Mesenchymal stem cell (in vitro differentiated cells and primary cell): ENCODE measurements at regions not wholly inside any gene's neighbourhood (a gene's known extent, or its start where the extent isn't known, plus 50 kb on each side); places are given as distances from the start of the nearest gene placed in this dataset.
"Not testable (repeated sequence)": the region's sequence is repeated elsewhere in the genome, so short reads cannot be mapped to it uniquely, and the experiment has no call there.

ENCODE experiments used
- DNase-seq: peaks from one replicate; pipeline ENCODE4 v3.0.0-alpha.2; 2013
- H2AFZ ChIP-seq: one replicate; pipeline ENCODE4 v1.6.1; 2013; ENCODE audit warnings: low read depth, mild to moderate bottlenecking, control low read depth, inconsistent platforms, low read length, moderate library complexity
- H2AK5ac ChIP-seq: 2 replicates; pipeline ENCODE4 v1.6.1; 2013; ENCODE audit warnings: low read length, moderate library complexity, mild to moderate bottlenecking, inconsistent platforms; ENCODE audit not compliant: severe bottlenecking
- H2BK120ac ChIP-seq: one replicate; pipeline ENCODE4 v1.6.1; 2013; ENCODE audit warnings: low read depth, mild to moderate bottlenecking, inconsistent platforms, low read length, moderate library complexity
- H2BK12ac ChIP-seq, 2 experiments: one replicate each; pipeline ENCODE4 v1.6.1; 2013; ENCODE audit warnings: inconsistent platforms in 2 of 2, low read length in 2 of 2, mild to moderate bottlenecking in 2 of 2, moderate library complexity in 2 of 2, control low read depth in 1 of 2
- H2BK15ac ChIP-seq: one replicate; pipeline ENCODE4 v1.6.1; 2013; ENCODE audit warnings: mild to moderate bottlenecking, low read depth, inconsistent platforms; ENCODE audit not compliant: poor library complexity, severe bottlenecking
- H2BK5ac ChIP-seq: 2 replicates; pipeline ENCODE4 v1.6.1; 2013; ENCODE audit warnings: low read depth, mild to moderate bottlenecking, low read length, control low read depth, inconsistent platforms; ENCODE audit not compliant: poor library complexity, severe bottlenecking
- H3K14ac ChIP-seq, 2 experiments: one replicate each; pipeline ENCODE4 v1.6.1; 2013; ENCODE audit warnings: inconsistent platforms in 2 of 2, low read length in 2 of 2, control low read depth in 1 of 2, mild to moderate bottlenecking in 1 of 2, moderate library complexity in 1 of 2
- H3K18ac ChIP-seq, 2 experiments: one replicate each; pipeline ENCODE4 v1.6.1; 2013; ENCODE audit warnings: inconsistent platforms in 2 of 2, low read length in 2 of 2, control low read depth in 1 of 2, low read depth in 1 of 2, mild to moderate bottlenecking in 1 of 2
- H3K23ac ChIP-seq, 2 experiments: one replicate each; pipeline ENCODE4 v1.6.1; 2013; ENCODE audit warnings: inconsistent platforms in 2 of 2, low read length in 2 of 2, mild to moderate bottlenecking in 2 of 2, moderate library complexity in 2 of 2, control low read depth in 1 of 2
- H3K27ac ChIP-seq: 2 replicates; pipeline ENCODE4 v1.5.1; 2013; ENCODE audit warnings: mild to moderate bottlenecking, moderate library complexity, low read length, control low read depth, inconsistent platforms; ENCODE audit not compliant: poor library complexity, severe bottlenecking
- H3K27me3 ChIP-seq, 2 experiments: 2 replicates each; pipeline versions ENCODE4 v1.6.1 to v1.7.0; 2013; ENCODE audit warnings: low read length in 2 of 2, mild to moderate bottlenecking in 2 of 2, moderate library complexity in 2 of 2, control low read depth in 1 of 2, inconsistent platforms in 1 of 2; ENCODE audit not compliant: control insufficient read depth in 1 of 2, insufficient read depth in 1 of 2
- H3K36me3 ChIP-seq, 2 experiments: 2 replicates each; pipeline versions ENCODE4 v1.6.1 to v1.7.0; 2013; ENCODE audit warnings: low read length in 2 of 2, control low read depth in 1 of 2, inconsistent platforms in 1 of 2, low read depth in 1 of 2, mild to moderate bottlenecking in 1 of 2; ENCODE audit not compliant: insufficient read depth in 2 of 2, control insufficient read depth in 1 of 2
- H3K4ac ChIP-seq, 2 experiments: one replicate each; pipeline ENCODE4 v1.6.1; 2013; ENCODE audit warnings: inconsistent platforms in 2 of 2, low read length in 2 of 2, mild to moderate bottlenecking in 2 of 2, moderate library complexity in 2 of 2, control low read depth in 1 of 2, low read depth in 1 of 2
- H3K4me1 ChIP-seq: 2 replicates; pipeline ENCODE4 v1.6.1; 2013; ENCODE audit warnings: low read depth, low read length, control low read depth; ENCODE audit not compliant: control insufficient read depth, insufficient read depth
- H3K4me2 ChIP-seq: 2 replicates; pipeline ENCODE4 v1.6.1; 2013; ENCODE audit warnings: low read length, mild to moderate bottlenecking, inconsistent platforms; ENCODE audit not compliant: poor library complexity, severe bottlenecking
- H3K4me3 ChIP-seq, 2 experiments: 2 replicates each; pipeline versions ENCODE4 v1.5.1 to v1.7.0; 2013; ENCODE audit warnings: low read length in 2 of 2, mild to moderate bottlenecking in 2 of 2, control low read depth in 1 of 2, low read depth in 1 of 2; ENCODE audit not compliant: insufficient read depth in 1 of 2
- H3K79me1 ChIP-seq: replicated peaks from 2 replicates; pipeline ENCODE4 v1.6.1; 2013; ENCODE audit warnings: mild to moderate bottlenecking, control low read depth, low read length, inconsistent platforms; ENCODE audit not compliant: poor library complexity, severe bottlenecking
- H3K9ac ChIP-seq: 2 replicates; pipeline ENCODE4 v1.7.0; 2013; ENCODE audit warnings: mild to moderate bottlenecking, low read length, moderate library complexity
- H3K9me3 ChIP-seq: 2 replicates; pipeline ENCODE4 v1.7.0; 2013; ENCODE audit warnings: mild to moderate bottlenecking, low read length; ENCODE audit not compliant: control insufficient read depth
- H4K8ac ChIP-seq: one replicate; pipeline ENCODE4 v1.6.1; 2013; ENCODE audit warnings: inconsistent platforms, mild to moderate bottlenecking, low read length, moderate library complexity
- H4K91ac ChIP-seq: one replicate; pipeline ENCODE4 v1.6.1; 2013; ENCODE audit warnings: mild to moderate bottlenecking, low read length, inconsistent platforms
- WGBS: methylation state at CpG from one replicate; pipeline ENCODE4 v1.1.7; 2013; ENCODE audit warnings: mixed read lengths; 5-methylcytosine and 5-hydroxymethylcytosine counted together

GRCh38 chr14:105901226-105901625 lies 374.8 kb downstream of the TMEM121 start:
- no peaks in the 10 kb centered on the region for H3K27me3 ChIP-seq
- no peak overlapping the region for H2BK120ac ChIP-seq
- no peak overlapping the region for H3K14ac ChIP-seq
- H3K23ac ChIP-seq: no peak overlapping the region
- H3K9ac ChIP-seq: no peak overlapping the region
- no peak overlapping the region for H4K8ac ChIP-seq
- H3K27ac ChIP-seq: no peak overlapping the region
- WGBS: 79% methylated on average over 10 of the region's 10 CpGs
- H2AFZ ChIP-seq: no peak overlapping the region
- H3K9me3 ChIP-seq: no peaks in the 10 kb centered on the region
- no peaks in the 10 kb centered on the region for H3K79me1 ChIP-seq
- H3K4me2 ChIP-seq: no peak overlapping the region
- DNase-seq: no peak
- no peak overlapping the region for H3K18ac ChIP-seq
- H3K4me3 ChIP-seq: no peak overlapping the region
- H2BK5ac ChIP-seq: no peak overlapping the region
- H2BK12ac ChIP-seq: no peak overlapping the region
- no peak overlapping the region for H2BK15ac ChIP-seq
- no peaks in the 10 kb centered on the region for H3K4me1 ChIP-seq
- no peaks in the 10 kb centered on the region for H3K36me3 ChIP-seq
- H4K91ac ChIP-seq: no peak overlapping the region
- H2AK5ac ChIP-seq: no peak overlapping the region
- H3K4ac ChIP-seq: no peak overlapping the region

GRCh38 chr14:105902131-105902898 lies 375.9 kb downstream of the TMEM121 start:
- no peak overlapping the region for H3K27ac ChIP-seq
- no peak overlapping the region for H2BK12ac ChIP-seq
- no peaks in the 10 kb centered on the region for H3K79me1 ChIP-seq
- no peak overlapping the region for H4K91ac ChIP-seq
- H3K23ac ChIP-seq: no peak overlapping the region
- DNase-seq: no peak
- no peak overlapping the region for H2BK5ac ChIP-seq
- no peak overlapping the region for H2BK120ac ChIP-seq
- H3K14ac ChIP-seq: no peak overlapping the region
- 76% methylated on average over 15 of the region's 15 CpGs for WGBS
- H3K4ac ChIP-seq: no peak overlapping the region
- no peak overlapping the region for H3K18ac ChIP-seq
- no peaks in the 10 kb centered on the region for H3K9me3 ChIP-seq
- H3K36me3 ChIP-seq: no peaks in the 10 kb centered on the region
- no peak overlapping the region for H4K8ac ChIP-seq
- H3K27me3 ChIP-seq: no peaks in the 10 kb centered on the region
- no peak overlapping the region for H2AFZ ChIP-seq
- H3K4me3 ChIP-seq: no peak overlapping the region
- no peak overlapping the region for H2AK5ac ChIP-seq
- no peaks in the 10 kb centered on the region for H3K4me1 ChIP-seq
- no peak overlapping the region for H3K9ac ChIP-seq
- H3K4me2 ChIP-seq: no peak overlapping the region
- H2BK15ac ChIP-seq: no peak overlapping the region

- not testable (repeated sequence) for H2AK5ac ChIP-seq, H3K27me3 ChIP-seq, H3K9me3 ChIP-seq, H3K36me3 ChIP-seq, H3K4me3 ChIP-seq, H3K23ac ChIP-seq, H3K18ac ChIP-seq, H3K4me2 ChIP-seq, H2BK15ac ChIP-seq, H3K27ac ChIP-seq, H2BK5ac ChIP-seq, H4K8ac ChIP-seq, H2BK12ac ChIP-seq, H2AFZ ChIP-seq, H3K14ac ChIP-seq, H3K4me1 ChIP-seq, H3K79me1 ChIP-seq, DNase-seq, H2BK120ac ChIP-seq, H4K91ac ChIP-seq, H3K9ac ChIP-seq, H3K4ac ChIP-seq
- WGBS: 73% methylated on average over 7 of the region's 9 CpGs
Observed at GRCh38 chr14:105902899-105903165, 376.4 kb downstream of the TMEM121 start.

- H2BK15ac ChIP-seq: no peak overlapping the region
- no peak overlapping the region for H3K4ac ChIP-seq
- no peak overlapping the region for H2AK5ac ChIP-seq
- no peaks in the 10 kb centered on the region for H3K4me1 ChIP-seq
- H2AFZ ChIP-seq: no peak overlapping the region
- WGBS: 78% methylated on average over 9 of the region's 9 CpGs
- H4K91ac ChIP-seq: no peak overlapping the region
- H3K9me3 ChIP-seq: no peaks in the 10 kb centered on the region
- H3K4me3 ChIP-seq: no peak overlapping the region
- H3K14ac ChIP-seq: no peak overlapping the region
- no peak overlapping the region for H2BK5ac ChIP-seq
- H3K79me1 ChIP-seq: no peaks in the 10 kb centered on the region
- H3K27ac ChIP-seq: no peak overlapping the region
- no peak overlapping the region for H3K9ac ChIP-seq
- no peak overlapping the region for H4K8ac ChIP-seq
- H3K36me3 ChIP-seq: no peaks in the 10 kb centered on the region
- H3K23ac ChIP-seq: no peak overlapping the region
- no peak for DNase-seq
- no peak overlapping the region for H3K18ac ChIP-seq
- no peak overlapping the region for H2BK120ac ChIP-seq
- H2BK12ac ChIP-seq: no peak overlapping the region
- H3K4me2 ChIP-seq: no peak overlapping the region
- H3K27me3 ChIP-seq: no peaks in the 10 kb centered on the region
Observed at GRCh38 chr14:105903971-105904370, 377.6 kb downstream of the TMEM121 start.
